H1 (cell line): ENCODE measurements at regions not wholly inside any gene's neighbourhood (a gene's known extent, or its start where the extent isn't known, plus 50 kb on each side); places are given as distances from the start of the nearest gene placed in this dataset.
A peak's percentile ranks its signal among the peaks of the same experiment; 100 is the strongest.

Experiments
- CTCF ChIA-PET: fragments of 300-600 bp; sonication (Branson Sonifier 250); formaldehyde crosslinking; loops from one replicate; lab custom pipeline; 2021; ENCODE audit not compliant: partially characterized antibody; lab: Charles Lee
- POLR2A ChIA-PET: fragments of 300-600 bp; sonication (Branson Sonifier 250); formaldehyde crosslinking; loops from one replicate; lab custom pipeline; 2021; ENCODE audit warnings: inconsistent platforms; ENCODE audit not compliant: partially characterized antibody; lab: Charles Lee
- DNase-seq, 2 experiments: peaks; one replicate each; pipeline versions ENCODE4 v3.0.0 to v3.0.0-alpha.2; 2010 to 2022; ENCODE audit warnings: low spot score in 2 of 2, low read depth in 1 of 2, mixed read lengths in 1 of 2
- FAIRE-seq: peaks from 2 replicates; lab custom pipeline; 2011; peaks lifted over from hg19 to GRCh38; lab: Jason Lieb, UNC
- H2AFZ ChIP-seq: 2 replicates; pipeline ENCODE4 v1.8.1; 2012; ENCODE audit warnings: low read length, inconsistent platforms
- H2AK5ac ChIP-seq: 2 replicates; pipeline ENCODE4 v1.6.1; 2013; ENCODE audit warnings: low read depth, low read length
- H2BK120ac ChIP-seq: replicated peaks from 2 replicates; pipeline ENCODE3; 2013; ENCODE audit warnings: low read depth, low read length, inconsistent platforms
- H2BK12ac ChIP-seq: 2 replicates; pipeline ENCODE4 v1.6.1; 2013; ENCODE audit warnings: low read depth, low read length
- H2BK15ac ChIP-seq: 2 replicates; pipeline ENCODE4 v1.6.1; 2013; ENCODE audit warnings: low read length
- H2BK20ac ChIP-seq: 2 replicates; pipeline ENCODE4 v1.6.1; 2013; ENCODE audit warnings: low read length
- H2BK5ac ChIP-seq: 2 replicates; pipeline ENCODE4 v1.6.1; 2013; ENCODE audit warnings: low read depth, low read length
- H3K14ac ChIP-seq: 2 replicates; pipeline ENCODE4 v1.6.1; 2013; ENCODE audit warnings: inconsistent platforms; ENCODE audit not compliant: insufficient read length
- H3K18ac ChIP-seq: 2 replicates; pipeline ENCODE4 v1.6.1; 2013; ENCODE audit warnings: low read length; ENCODE audit errors: extremely low read depth
- H3K23ac ChIP-seq: 2 replicates; pipeline ENCODE4 v1.6.1; 2013; ENCODE audit warnings: inconsistent platforms; ENCODE audit not compliant: insufficient read length
- H3K23me2 ChIP-seq: 2 replicates; pipeline ENCODE4 v1.6.1; 2013; ENCODE audit warnings: low read depth, low read length
- H3K27ac ChIP-seq: 2 replicates; pipeline ENCODE4 v1.6.1; 2011; ENCODE audit warnings: low read depth, low read length, inconsistent platforms
- H3K27me3 ChIP-seq, 4 experiments: replicated peaks in 1 of 4; 1 replicate in 1 of 4; 2 replicates in 3 of 4; pipeline versions ENCODE4 v1.6.1 to v1.8.1; 2011 to 2013; ENCODE audit warnings: low read length in 3 of 4, mild to moderate bottlenecking in 3 of 4, inconsistent platforms in 2 of 4, mixed read lengths in 2 of 4, moderate library complexity in 1 of 4; ENCODE audit not compliant: control insufficient read depth in 3 of 4, insufficient read depth in 3 of 4; ENCODE audit errors: extremely low read depth in 1 of 4
- H3K36me3 ChIP-seq, 4 experiments: 2 replicates each; pipeline versions ENCODE4 v1.6.1 to v1.8.1; 2011 to 2013; ENCODE audit warnings: mild to moderate bottlenecking in 4 of 4, low read length in 3 of 4, moderate library complexity in 2 of 4, control low read depth in 1 of 4, inconsistent platforms in 1 of 4; ENCODE audit not compliant: insufficient read depth in 4 of 4, control insufficient read depth in 2 of 4
- H3K4ac ChIP-seq: replicated peaks from 2 replicates; pipeline ENCODE3; 2013; ENCODE audit warnings: low read length, low read depth, mixed read lengths, inconsistent platforms; ENCODE audit not compliant: insufficient read length
- H3K4me1 ChIP-seq, 4 experiments: replicated peaks in 1 of 4; 1 replicate in 1 of 4; 2 replicates in 3 of 4; pipeline versions ENCODE4 v1.6.1 to v1.8.1; 2011 to 2013; ENCODE audit warnings: low read length in 3 of 4, inconsistent platforms in 2 of 4, mixed read lengths in 1 of 4; ENCODE audit not compliant: insufficient read depth in 4 of 4, control insufficient read depth in 3 of 4
- H3K4me2 ChIP-seq, 2 experiments: 2 replicates each; pipeline versions ENCODE4 v1.6.1 to v1.8.1; 2011 to 2013; ENCODE audit warnings: low read depth in 2 of 2, low read length in 2 of 2, control low read depth in 1 of 2, inconsistent platforms in 1 of 2, mild to moderate bottlenecking in 1 of 2; ENCODE audit not compliant: insufficient read depth in 1 of 2
- H3K4me3 ChIP-seq, 4 experiments: fragments of 200-600, 300-600 bp in 1 of 4; sonication (generic), shearing (Covaris generic), sonication (Bioruptor Twin) in 1 of 4; 2 replicates each; pipeline versions ENCODE4 v1.5.1 to v1.8.1; 2011 to 2016; ENCODE audit warnings: low read length in 4 of 4, low read depth in 3 of 4, control low read depth in 2 of 4, inconsistent platforms in 2 of 4, mild to moderate bottlenecking in 2 of 4, mixed read lengths in 1 of 4, moderate library complexity in 1 of 4; ENCODE audit not compliant: insufficient read depth in 2 of 4; ENCODE audit errors: extremely low read depth in 1 of 4
- H3K56ac ChIP-seq: replicated peaks from 2 replicates; pipeline ENCODE3; 2013; ENCODE audit warnings: low read depth, mild to moderate bottlenecking, mixed read lengths, low read length, inconsistent platforms; ENCODE audit not compliant: insufficient read length
- H3K79me1 ChIP-seq: 2 replicates; pipeline ENCODE4 v1.6.1; 2013; ENCODE audit warnings: low read depth, low read length, control low read depth
- H3K79me2 ChIP-seq, 2 experiments: 2 replicates each; pipeline versions ENCODE4 v1.6.1 to v1.8.1; 2012 to 2013; ENCODE audit warnings: low read length in 2 of 2, mild to moderate bottlenecking in 2 of 2, inconsistent platforms in 1 of 2; ENCODE audit not compliant: insufficient read depth in 2 of 2, control insufficient read depth in 1 of 2
- H3K9ac ChIP-seq, 4 experiments: replicated peaks in 1 of 4; 1 replicate in 1 of 4; 2 replicates in 3 of 4; pipeline versions ENCODE4 v1.6.1 to v1.8.1; 2011 to 2013; ENCODE audit warnings: low read depth in 3 of 4, low read length in 3 of 4, control low read depth in 2 of 4, mild to moderate bottlenecking in 2 of 4, moderate library complexity in 2 of 4, inconsistent platforms in 1 of 4; ENCODE audit errors: extremely low read depth in 1 of 4
- H3K9me3 ChIP-seq, 2 experiments: 2 replicates each; pipeline versions ENCODE4 v1.6.1 to v1.8.1; 2012 to 2013; ENCODE audit warnings: mild to moderate bottlenecking in 2 of 2, moderate library complexity in 2 of 2, control low read depth in 1 of 2, inconsistent platforms in 1 of 2, low read depth in 1 of 2, low read length in 1 of 2, mixed read lengths in 1 of 2; ENCODE audit not compliant: insufficient read depth in 2 of 2
- H4K20me1 ChIP-seq, 2 experiments: replicated peaks in 1 of 2; 2 replicates each; pipeline versions ENCODE3 to v1.8.1; 2011 to 2013; ENCODE audit warnings: inconsistent platforms in 2 of 2, low read length in 2 of 2, mild to moderate bottlenecking in 1 of 2; ENCODE audit not compliant: insufficient read depth in 2 of 2, control insufficient read depth in 1 of 2
- H4K5ac ChIP-seq: 2 replicates; pipeline ENCODE4 v1.6.1; 2013; ENCODE audit warnings: low read length, low read depth, mixed read lengths, inconsistent platforms; ENCODE audit not compliant: insufficient read length
- H4K8ac ChIP-seq: 2 replicates; pipeline ENCODE4 v1.8.0; 2013; ENCODE audit warnings: mild to moderate bottlenecking, moderate library complexity, low read length, inconsistent platforms; ENCODE audit not compliant: insufficient read depth; ENCODE audit errors: extremely low read depth
- H4K91ac ChIP-seq: replicated peaks from 2 replicates; pipeline ENCODE3; 2013; ENCODE audit warnings: low read length, mixed read lengths, inconsistent platforms; ENCODE audit not compliant: insufficient read length
- CREB1 ChIP-seq: IDR thresholded peaks from 2 replicates; pipeline ENCODE4 v1.6.1; 2012; ENCODE audit warnings: inconsistent platforms
- CTCF ChIP-seq, 3 experiments: IDR thresholded peaks; 1 replicate in 2 of 3; 2 replicates in 1 of 3; pipeline versions ENCODE4 v1.5.1 to v1.6.1; 2011; ENCODE audit warnings: low read length in 3 of 3, mild to moderate bottlenecking in 3 of 3, inconsistent platforms in 2 of 3, low read depth in 1 of 3, moderate library complexity in 1 of 3; ENCODE audit not compliant: insufficient read depth in 1 of 3; ENCODE audit errors: control extremely low read depth in 1 of 3
- KDM4A ChIP-seq: IDR thresholded peaks from one replicate; pipeline ENCODE4 v1.7.1; 2012; ENCODE audit warnings: low read depth, mild to moderate bottlenecking, moderate library complexity, low read length, inconsistent platforms; ENCODE audit not compliant: severe bottlenecking
- KDM5A ChIP-seq: fragments of 200-600 bp; IDR thresholded peaks from 2 replicates; pipeline ENCODE4 v1.7.1; 2012; ENCODE audit warnings: mild to moderate bottlenecking, low read length, inconsistent platforms, mixed read lengths
- RAD21 ChIP-seq, 2 experiments: IDR thresholded peaks in 1 of 2; conservative IDR thresholded peaks in 1 of 2; 2 replicates each; pipeline ENCODE4 v1.6.1; 2011; ENCODE audit warnings: low read depth in 2 of 2, low read length in 2 of 2, improper control_type of control experiment in 1 of 2, inconsistent platforms in 1 of 2, mild to moderate bottlenecking in 1 of 2, moderate library complexity in 1 of 2
- WGBS, 2 experiments: shearing (Covaris generic) in 1 of 2; methylation state at CpG; one replicate each; pipeline versions ENCODE4 v1.1.6 to v1.1.7; 2013 to 2015; ENCODE audit warnings: low lambda C conversion rate in 2 of 2, mixed read lengths in 2 of 2, inconsistent platforms in 1 of 2, low coverage in 1 of 2, missing lambda C conversion rate in 1 of 2; ENCODE audit not compliant: insufficient replicate concordance in 2 of 2, insufficient coverage in 1 of 2, insufficient read length in 1 of 2; ENCODE audit errors: extremely low coverage in 1 of 2, missing lambda C conversion rate in 1 of 2; 5-methylcytosine and 5-hydroxymethylcytosine counted together

GRCh38 chr18:14978962-14979535, 231.1 kb downstream of the ANKRD30B start:
- H4K20me1 ChIP-seq: no peaks in the 10 kb centered on the region
- no peak overlapping the region for H2BK12ac ChIP-seq
- no peaks in the 10 kb centered on the region for H3K36me3 ChIP-seq
- no peak overlapping the region for H3K4me2 ChIP-seq
- no peak overlapping the region for H3K23ac ChIP-seq
- TF ChIP-seq CTCF (IDR thresholded peaks at IDR 0.05; ENCODE audit: control extremely low read depth in 1 of 3, insufficient read depth in 1 of 3, low read depth in 1 of 3, low read length in 3 of 3): peak in 2 of 3 experiments; percentile 19 to 27; a peak in 2 of 4 replicates
- TF ChIP-seq KDM5A: no peak
- no peak for TF ChIP-seq CREB1
- TF ChIP-seq RAD21 (IDR thresholded peaks at IDR 0.05 in 1 of 2, conservative IDR thresholded peaks at IDR 0.05 in 1 of 2; ENCODE audit: low read depth in 2 of 2, low read length in 2 of 2): peak in 1 of 2 experiments; percentile 27; a peak in 1 of 4 replicates
- no peak for TF ChIP-seq KDM4A
- WGBS, 2 experiments: 67% methylated on average over 8 of the region's 8 CpGs; no CpG with 5 or more reads in 1 of the 2 experiments
- no peaks in the 10 kb centered on the region for H3K27me3 ChIP-seq
- POLR2A ChIA-PET: no interaction called here
- no peak overlapping the region for H2BK15ac ChIP-seq
- peaks cover 51 to 69% of the 10 kb centered on the region in 2 experiments; a peak in 3 of 4 replicates for H3K9me3 ChIP-seq
- CTCF ChIA-PET: no interaction called here
- H3K18ac ChIP-seq: no peak overlapping the region; the same call in 1 of the 2 replicates
- no peak overlapping the region for H2AK5ac ChIP-seq
- no peak overlapping the region for H3K9ac ChIP-seq
- H4K91ac ChIP-seq: no peak overlapping the region
- no peak overlapping the region for H2BK120ac ChIP-seq
- H3K79me2 ChIP-seq: no peaks in the 10 kb centered on the region
- DNase-seq (peak in 1 of 2 experiments; percentile 82), FAIRE-seq (no peak)
- H3K27ac ChIP-seq: no peak overlapping the region
- no peak overlapping the region for H3K4me3 ChIP-seq
- H4K8ac ChIP-seq: no peak overlapping the region
- H3K4ac ChIP-seq: no peak overlapping the region
- no peaks in the 10 kb centered on the region for H3K23me2 ChIP-seq
- no peaks in the 10 kb centered on the region for H3K4me1 ChIP-seq
- no peak overlapping the region for H3K14ac ChIP-seq
- H3K79me1 ChIP-seq: no peaks in the 10 kb centered on the region
- no peak overlapping the region for H2AFZ ChIP-seq
- no peak overlapping the region for H2BK20ac ChIP-seq
- H3K56ac ChIP-seq: no peak overlapping the region
- H4K5ac ChIP-seq: no peak overlapping the region
- no peak overlapping the region for H2BK5ac ChIP-seq
